CD8-positive, alpha-beta memory T cell (primary cell): ENCODE measurements at regions not wholly inside any gene's neighbourhood (a gene's known extent, or its start where the extent isn't known, plus 50 kb on each side); places are given as distances from the start of the nearest gene placed in this dataset.

ENCODE experiments used
- CTCF ChIA-PET: fragments of 350-600 bp; sonication (Branson Sonifier 250); formaldehyde crosslinking; loops from one replicate; lab custom pipeline; 2021; ENCODE audit warnings: antibody characterized with exemption; lab: Charles Lee
- POLR2A ChIA-PET: fragments of 350-600 bp; sonication (Branson Sonifier 250); formaldehyde crosslinking; loops from one replicate; lab custom pipeline; 2021; ENCODE audit warnings: antibody characterized with exemption; lab: Charles Lee
- DNase-seq, 5 donors: peaks; one replicate each; pipeline versions ENCODE4 v3.0.0 to v3.0.0-alpha.2; 2020 to 2022; ENCODE audit warnings: mixed read lengths in 1 of 5
- H3K27ac ChIP-seq: one replicate; pipeline ENCODE4 v1.7.0; 2013; ENCODE audit warnings: low read depth, mild to moderate bottlenecking, low read length, moderate library complexity
- H3K27me3 ChIP-seq: 2 replicates; pipeline ENCODE4 v1.7.0; 2013; ENCODE audit warnings: low read length, mild to moderate bottlenecking; ENCODE audit not compliant: insufficient read depth, poor library complexity, severe bottlenecking
- H3K36me3 ChIP-seq: 2 replicates; pipeline ENCODE4 v1.7.0; 2013; ENCODE audit warnings: mild to moderate bottlenecking, low read length, moderate library complexity; ENCODE audit not compliant: insufficient read depth
- H3K4me1 ChIP-seq: 2 replicates; pipeline ENCODE4 v1.7.0; 2013; ENCODE audit warnings: mild to moderate bottlenecking, low read length, moderate library complexity; ENCODE audit not compliant: insufficient read depth
- H3K4me3 ChIP-seq: 2 replicates; pipeline ENCODE4 v1.7.0; 2013; ENCODE audit warnings: mild to moderate bottlenecking, low read length
- H3K9me3 ChIP-seq: 2 replicates; pipeline ENCODE4 v1.7.0; 2013; ENCODE audit warnings: mild to moderate bottlenecking, low read length
- H3K27ac Mint-ChIP-seq, 8 donors: one replicate each; pipeline ENCODE4 v1.8.0; 2020 to 2021; ENCODE audit warnings: mixed read lengths in 8 of 8, mild to moderate bottlenecking in 6 of 8, inconsistent platforms in 3 of 8, moderate library complexity in 3 of 8
- H3K27me3 Mint-ChIP-seq, 2 donors: one replicate each; pipeline ENCODE4 v1.8.0; 2020 to 2021; ENCODE audit warnings: mixed read lengths in 2 of 2, mild to moderate bottlenecking in 1 of 2, moderate library complexity in 1 of 2
- H3K36me3 Mint-ChIP-seq, 3 donors: one replicate each; pipeline ENCODE4 v1.8.0; 2020 to 2021; ENCODE audit warnings: mixed read lengths in 3 of 3, inconsistent platforms in 1 of 3, mild to moderate bottlenecking in 1 of 3
- H3K4me1 Mint-ChIP-seq, 3 donors: one replicate each; pipeline ENCODE4 v1.8.0; 2020 to 2021; ENCODE audit warnings: mixed read lengths in 3 of 3, inconsistent platforms in 1 of 3, mild to moderate bottlenecking in 1 of 3
- H3K4me3 Mint-ChIP-seq, 7 donors: one replicate each; pipeline ENCODE4 v1.8.0; 2020 to 2021; ENCODE audit warnings: mixed read lengths in 7 of 7, mild to moderate bottlenecking in 6 of 7, moderate library complexity in 4 of 7, inconsistent platforms in 2 of 7
- H3K9me3 Mint-ChIP-seq, 5 donors: one replicate each; pipeline ENCODE4 v1.8.0; 2020 to 2022; ENCODE audit warnings: mixed read lengths in 5 of 5, mild to moderate bottlenecking in 3 of 5, moderate library complexity in 2 of 5, inconsistent platforms in 1 of 5

- no peak overlapping the region for H3K4me3 Mint-ChIP-seq
- H3K36me3 Mint-ChIP-seq: no peaks in the 10 kb centered on the region
- H3K36me3 ChIP-seq: no peaks in the 10 kb centered on the region
- ChIA-PET POLR2A (no interaction called here), CTCF (no interaction called here)
- no peak for DNase-seq
- no peak overlapping the region for H3K4me3 ChIP-seq
- H3K27me3 Mint-ChIP-seq: peaks cover 8 to 36% of the 10 kb centered on the region in 2 donors
- H3K27ac ChIP-seq: no peak overlapping the region
- no peaks in the 10 kb centered on the region for H3K27me3 ChIP-seq
- no peaks in the 10 kb centered on the region for H3K9me3 ChIP-seq
- no peaks in the 10 kb centered on the region for H3K4me1 Mint-ChIP-seq
- H3K9me3 Mint-ChIP-seq: peaks cover 0 to 2% (median 0%) of the 10 kb centered on the region in 5 donors
- no peaks in the 10 kb centered on the region for H3K4me1 ChIP-seq
- H3K27ac Mint-ChIP-seq: no peak overlapping the region
Measured at GRCh38 chr12:13293096-13293495, 96.6 kb downstream of the EMP1 start.

- Mint-ChIP-seq H3K4me3 (no peak overlapping the region), H3K27ac (peak overlapping the region in 1 of 8 donors; percentile 1), H3K4me1 (no peaks in the 10 kb centered on the region), H3K27me3 (peaks cover 0 to 31% of the 10 kb centered on the region in 2 donors), H3K9me3 (peaks cover 0 to 2% (median 0%) of the 10 kb centered on the region in 5 donors), H3K36me3 (no peaks in the 10 kb centered on the region)
- ChIA-PET POLR2A (no interaction called here), CTCF (no interaction called here)
- H3K36me3 ChIP-seq: no peaks in the 10 kb centered on the region
- no peak overlapping the region for H3K27ac ChIP-seq
- no peaks in the 10 kb centered on the region for H3K27me3 ChIP-seq
- H3K4me3 ChIP-seq: no peak overlapping the region
- H3K9me3 ChIP-seq: no peaks in the 10 kb centered on the region
- H3K4me1 ChIP-seq: no peaks in the 10 kb centered on the region
- DNase-seq: no peak
Measured at GRCh38 chr12:13289653-13290289, 93.2 kb downstream of the EMP1 start.

- ChIA-PET POLR2A (no interaction called here), CTCF (interaction anchor here (1.0 kb wide), 1 partner anchor 33 kb away, joined by 3 read pairs; no protein-coding TSS in a partner anchor)
- Mint-ChIP-seq H3K9me3 (peaks cover 0 to 2% (median 0%) of the 10 kb centered on the region in 5 donors), H3K4me1 (no peaks in the 10 kb centered on the region), H3K27me3 (peaks cover 0 to 31% of the 10 kb centered on the region in 2 donors), H3K4me3 (no peak overlapping the region), H3K36me3 (no peaks in the 10 kb centered on the region), H3K27ac (peak overlapping the region in 1 of 8 donors; percentile 1)
- no peaks in the 10 kb centered on the region for H3K4me1 ChIP-seq
- H3K27ac ChIP-seq: no peak overlapping the region
- no peak for DNase-seq
- H3K4me3 ChIP-seq: no peak overlapping the region
- no peaks in the 10 kb centered on the region for H3K36me3 ChIP-seq
- H3K9me3 ChIP-seq: no peaks in the 10 kb centered on the region
- no peaks in the 10 kb centered on the region for H3K27me3 ChIP-seq
Measured at GRCh38 chr12:13288937-13289652, 92.6 kb downstream of the EMP1 start.

- Mint-ChIP-seq H3K27me3 (peaks cover 0 to 26% of the 10 kb centered on the region in 2 donors), H3K4me3 (no peak overlapping the region), H3K4me1 (no peaks in the 10 kb centered on the region), H3K27ac (no peak overlapping the region), H3K9me3 (peaks cover 0 to 2% (median 0%) of the 10 kb centered on the region in 5 donors), H3K36me3 (no peaks in the 10 kb centered on the region)
- no peaks in the 10 kb centered on the region for H3K36me3 ChIP-seq
- CTCF ChIA-PET: interaction anchor here (1.0 kb wide), 2 partner anchors 11 to 33 kb away, joined by 3 read pairs; no protein-coding TSS in a partner anchor
- no peaks in the 10 kb centered on the region for H3K4me1 ChIP-seq
- POLR2A ChIA-PET: no interaction called here
- no peak overlapping the region for H3K4me3 ChIP-seq
- no peak for DNase-seq
- no peak overlapping the region for H3K27ac ChIP-seq
- H3K27me3 ChIP-seq: no peaks in the 10 kb centered on the region
- no peaks in the 10 kb centered on the region for H3K9me3 ChIP-seq
Measured at GRCh38 chr12:13288501-13288900, 92.0 kb downstream of the EMP1 start.

GRCh38 chr12:13283867-13284266 lies 87.3 kb downstream of the EMP1 start:
- peaks cover 3 to 22% of the 10 kb centered on the region in 2 donors for H3K27me3 Mint-ChIP-seq
- no peak overlapping the region for H3K4me3 Mint-ChIP-seq
- H3K9me3 ChIP-seq: no peaks in the 10 kb centered on the region
- no peak overlapping the region for H3K27ac ChIP-seq
- H3K27me3 ChIP-seq: no peaks in the 10 kb centered on the region
- no peak overlapping the region for H3K4me3 ChIP-seq
- no peak for DNase-seq
- POLR2A ChIA-PET: no interaction called here
- H3K9me3 Mint-ChIP-seq: peaks cover 0 to 1% (median 0%) of the 10 kb centered on the region in 5 donors
- H3K36me3 Mint-ChIP-seq: no peaks in the 10 kb centered on the region
- H3K27ac Mint-ChIP-seq: no peak overlapping the region
- no peaks in the 10 kb centered on the region for H3K4me1 Mint-ChIP-seq
- H3K36me3 ChIP-seq: no peaks in the 10 kb centered on the region
- no peaks in the 10 kb centered on the region for H3K4me1 ChIP-seq
- CTCF ChIA-PET: no interaction called here

- Histone ChIP-seq H3K36me3 (no peaks in the 10 kb centered on the region), H3K4me3 (no peak overlapping the region), H3K27ac (no peak overlapping the region), H3K4me1 (no peaks in the 10 kb centered on the region), H3K27me3 (no peaks in the 10 kb centered on the region), H3K9me3 (no peaks in the 10 kb centered on the region)
- H3K36me3 Mint-ChIP-seq: no peaks in the 10 kb centered on the region
- DNase-seq: no peak
- ChIA-PET POLR2A (no interaction called here), CTCF (interaction anchor here (2.2 kb wide), 1 partner anchor 11 kb away, joined by 5 read pairs; no protein-coding TSS in a partner anchor)
- no peak overlapping the region for H3K27ac Mint-ChIP-seq
- H3K27me3 Mint-ChIP-seq: peaks cover 4 to 20% of the 10 kb centered on the region in 2 donors
- peaks cover 0 to 1% (median 0%) of the 10 kb centered on the region in 5 donors for H3K9me3 Mint-ChIP-seq
- H3K4me3 Mint-ChIP-seq: no peak overlapping the region
- H3K4me1 Mint-ChIP-seq: peaks cover 2 to 5% (median 4%) of the 10 kb centered on the region in 3 donors
Measured at GRCh38 chr12:13282861-13283260, 86.3 kb downstream of the EMP1 start.

- Mint-ChIP-seq H3K4me1 (peaks cover 2 to 7% (median 6%) of the 10 kb centered on the region in 3 donors), H3K4me3 (peak overlapping the region in 1 of 7 donors; percentile 14), H3K36me3 (no peaks in the 10 kb centered on the region), H3K27me3 (peaks cover 22 to 40% of the 10 kb centered on the region in 2 donors), H3K9me3 (peaks cover 0 to 1% (median 0%) of the 10 kb centered on the region in 5 donors), H3K27ac (peak overlapping the region in 1 of 8 donors; percentile 23)
- no peaks in the 10 kb centered on the region for H3K36me3 ChIP-seq
- peaks cover 9% of the 10 kb centered on the region for H3K27me3 ChIP-seq
- no peak overlapping the region for H3K27ac ChIP-seq
- no peak overlapping the region for H3K4me3 ChIP-seq
- peak; percentile 26 to 64 (median 38) for DNase-seq
- CTCF ChIA-PET: interaction anchor here (0.7 to 1.9 kb wide), 8 partner anchors 9 to 889 kb away, joined by 3 to 11 read pairs (median 5); no protein-coding TSS in a partner anchor
- POLR2A ChIA-PET: no interaction called here
- no peaks in the 10 kb centered on the region for H3K9me3 ChIP-seq
- no peaks in the 10 kb centered on the region for H3K4me1 ChIP-seq
Measured at GRCh38 chr12:13278249-13278787, 81.8 kb downstream of the EMP1 start.

- ChIA-PET POLR2A (no interaction called here), CTCF (no interaction called here)
- no peaks in the 10 kb centered on the region for H3K36me3 ChIP-seq
- H3K27ac Mint-ChIP-seq: no peak overlapping the region
- H3K4me1 Mint-ChIP-seq: peaks cover 2 to 7% (median 6%) of the 10 kb centered on the region in 3 donors
- H3K36me3 Mint-ChIP-seq: no peaks in the 10 kb centered on the region
- DNase-seq: no peak
- H3K27me3 ChIP-seq: peaks cover 9% of the 10 kb centered on the region
- H3K4me1 ChIP-seq: no peaks in the 10 kb centered on the region
- peaks cover 22 to 48% of the 10 kb centered on the region in 2 donors for H3K27me3 Mint-ChIP-seq
- H3K27ac ChIP-seq: no peak overlapping the region
- no peak overlapping the region for H3K4me3 ChIP-seq
- H3K9me3 ChIP-seq: no peaks in the 10 kb centered on the region
- H3K4me3 Mint-ChIP-seq: no peak overlapping the region
- peaks cover 0 to 1% (median 0%) of the 10 kb centered on the region in 5 donors for H3K9me3 Mint-ChIP-seq
Measured at GRCh38 chr12:13277293-13277692, 80.8 kb downstream of the EMP1 start.
